ENCODE measurements at regions not wholly inside any gene's neighbourhood (a gene's known extent, or its start where the extent isn't known, plus 50 kb on each side); places are given as distances from the start of the nearest gene placed in this dataset.
"Not testable (repeated sequence)": the region's sequence is repeated elsewhere in the genome, so short reads cannot be mapped to it uniquely, and the experiment has no call there.

GRCh38 chr21:28294051-28294450, 698.6 kb downstream of the LTN1 start:
- no peak overlapping the region for H3K4me3 ChIP-seq
- no peaks in the 10 kb centered on the region for H3K9me3 ChIP-seq
- H3K27me3 ChIP-seq, result no peaks in the 10 kb centered on the region
- no peak for DNase-seq (ENCODE audit: low spot score in 2 of 2)
- no peak overlapping the region for H3K27ac ChIP-seq
- H3K36me3 ChIP-seq, result no peaks in the 10 kb centered on the region
- no peaks in the 10 kb centered on the region for H3K4me1 ChIP-seq
- intact Hi-C loops (cut with DNase I), result no loop called here
- no peak for TF ChIP-seq CTCF (IDR thresholded peaks at IDR 0.05)

- H3K4me1 ChIP-seq, result peaks cover 0 to 4% of the 10 kb centered on the region in 2 donors
- intact Hi-C loops (cut with DNase I), result no loop called here
- no peaks in the 10 kb centered on the region for H3K36me3 ChIP-seq
- no peak for DNase-seq (ENCODE audit: low spot score in 2 of 2)
- no peak overlapping the region for H3K27ac ChIP-seq
- H3K4me3 ChIP-seq, result no peak overlapping the region
- H3K27me3 ChIP-seq, result no peaks in the 10 kb centered on the region
- TF ChIP-seq CTCF (IDR thresholded peaks at IDR 0.05), result no peak
- H3K9me3 ChIP-seq, result no peaks in the 10 kb centered on the region
Observed at GRCh38 chr21:28283641-28284490, 708.8 kb downstream of the LTN1 start.

DNA sequence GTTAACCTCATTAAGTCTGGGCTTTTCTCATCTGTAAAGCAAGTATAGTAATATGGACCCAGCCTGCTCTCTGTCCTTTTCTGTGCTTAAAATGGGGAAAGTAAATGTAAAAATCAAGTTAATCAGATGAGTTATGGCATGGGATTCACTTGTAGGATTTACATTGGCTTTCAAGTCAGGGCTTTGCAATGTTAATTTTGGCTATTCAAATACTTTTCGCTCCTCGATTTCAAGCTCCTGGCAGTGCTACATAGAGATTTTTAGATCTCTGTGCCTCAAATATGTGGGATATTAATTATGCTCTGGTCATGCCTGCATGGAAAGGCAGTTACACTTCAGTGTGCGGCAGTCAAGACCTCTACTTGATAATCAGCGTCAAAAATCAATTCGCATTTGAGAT, 709.8 kb downstream of the LTN1 start:
- intact Hi-C loops (cut with DNase I), result no loop called here
- no peak for DNase-seq (ENCODE audit: low spot score in 2 of 2)
- H3K36me3 ChIP-seq, result no peaks in the 10 kb centered on the region
- H3K9me3 ChIP-seq, result no peaks in the 10 kb centered on the region
- H3K4me3 ChIP-seq, result peak overlapping the region in 1 of 2 donors; percentile 11
- TF ChIP-seq CTCF (IDR thresholded peaks at IDR 0.05), result no peak
- peaks cover 0 to 4% of the 10 kb centered on the region in 2 donors for H3K4me1 ChIP-seq
- H3K27ac ChIP-seq, result no peak overlapping the region
- no peaks in the 10 kb centered on the region for H3K27me3 ChIP-seq

- H3K27ac ChIP-seq; H3K4me1 ChIP-seq; H3K4me3 ChIP-seq; DNase-seq (ENCODE audit: low spot score in 2 of 2); H3K36me3 ChIP-seq; H3K9me3 ChIP-seq; intact Hi-C loops (cut with DNase I); H3K27me3 ChIP-seq: not testable (repeated sequence)
Observed at GRCh38 chr21:28281357-28281756, 711.3 kb downstream of the LTN1 start.

DNA sequence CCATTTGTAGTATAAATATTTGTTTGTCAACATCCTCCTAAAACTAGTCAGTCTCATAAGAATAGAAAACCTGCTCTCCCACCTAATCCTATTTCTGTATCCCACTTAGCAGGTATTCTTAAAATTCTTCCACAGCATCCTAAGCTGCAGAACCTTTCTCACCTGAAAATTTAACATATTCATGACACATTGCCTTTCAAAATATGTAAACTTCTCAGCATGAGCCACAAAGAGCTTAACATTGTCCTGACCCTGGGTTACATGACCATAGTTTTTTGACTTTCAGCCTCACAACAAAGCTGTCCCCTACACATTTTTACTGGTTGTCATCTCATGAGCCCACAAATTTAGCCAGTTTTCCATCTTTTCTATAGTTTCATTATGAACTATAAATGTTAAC, 712.1 kb downstream of the LTN1 start:
- DNase-seq (ENCODE audit: low spot score in 2 of 2), result no peak
- no peak for TF ChIP-seq CTCF (IDR thresholded peaks at IDR 0.05)
- Histone ChIP-seq H3K4me3 (no peak overlapping the region), H3K9me3 (no peaks in the 10 kb centered on the region), H3K4me1 (peaks cover 0 to 4% of the 10 kb centered on the region in 2 donors), H3K27me3 (no peaks in the 10 kb centered on the region), H3K27ac (no peak overlapping the region), H3K36me3 (no peaks in the 10 kb centered on the region)
- intact Hi-C loops (cut with DNase I), result no loop called here

GRCh38 chr21:28277324-28277723, 715.4 kb downstream of the LTN1 start:
- intact Hi-C loops (cut with DNase I), result no loop called here
- TF ChIP-seq CTCF (IDR thresholded peaks at IDR 0.05), result no peak
- H3K9me3 ChIP-seq, result no peaks in the 10 kb centered on the region
- no peak overlapping the region for H3K4me3 ChIP-seq
- no peak for DNase-seq (ENCODE audit: low spot score in 2 of 2)
- no peaks in the 10 kb centered on the region for H3K4me1 ChIP-seq
- H3K27ac ChIP-seq, result no peak overlapping the region
- H3K36me3 ChIP-seq, result no peaks in the 10 kb centered on the region
- H3K27me3 ChIP-seq, result no peaks in the 10 kb centered on the region
